ENCODE measurements at regions not wholly inside any gene's neighbourhood (a gene's known extent, or its start where the extent isn't known, plus 50 kb on each side); places are given as distances from the start of the nearest gene placed in this dataset.

- no peak overlapping the region for H3K4me2 ChIP-seq
- no peak for TF ChIP-seq Cebpa-rat (IDR thresholded peaks at IDR 0.05)
- H3K27ac ChIP-seq = no peak overlapping the region
- H4K20me1 ChIP-seq = no peaks in the 10 kb centered on the region
- H3K4me3 ChIP-seq = no peak overlapping the region
- H3K36me3 ChIP-seq = no peaks in the 10 kb centered on the region
- H3K9me3 ChIP-seq = no peaks in the 10 kb centered on the region
- H3K4me1 ChIP-seq = no peaks in the 10 kb centered on the region
- no peaks in the 10 kb centered on the region for H3K27me3 ChIP-seq
- H3K9ac ChIP-seq = no peak overlapping the region
Observed at GRCh38 chr7:13476881-13477444, 512.5 kb downstream of the ETV1 start.

- H3K27me3 ChIP-seq = no peaks in the 10 kb centered on the region
- H3K36me3 ChIP-seq = no peaks in the 10 kb centered on the region
- H3K4me2 ChIP-seq = no peak overlapping the region
- H3K4me1 ChIP-seq = no peaks in the 10 kb centered on the region
- no peak overlapping the region for H3K4me3 ChIP-seq
- no peak for TF ChIP-seq Cebpa-rat (IDR thresholded peaks at IDR 0.05)
- H3K9me3 ChIP-seq = no peaks in the 10 kb centered on the region; the same call in 1 of the 2 replicates
- no peak overlapping the region for H3K27ac ChIP-seq
- H3K9ac ChIP-seq = no peak overlapping the region
- no peaks in the 10 kb centered on the region for H4K20me1 ChIP-seq
Observed at GRCh38 chr7:13489386-13489785, 500.1 kb downstream of the ETV1 start.

GRCh38 chr7:13496976-13497375, 492.5 kb downstream of the ETV1 start:
- Histone ChIP-seq H3K9me3 (no peaks in the 10 kb centered on the region), H3K4me2 (no peak overlapping the region), H3K4me3 (no peak overlapping the region), H3K27ac (no peak overlapping the region), H3K9ac (no peak overlapping the region), H3K36me3 (no peaks in the 10 kb centered on the region), H4K20me1 (no peaks in the 10 kb centered on the region), H3K27me3 (no peaks in the 10 kb centered on the region), H3K4me1 (no peaks in the 10 kb centered on the region)
- no peak for TF ChIP-seq Cebpa-rat (IDR thresholded peaks at IDR 0.05)

GRCh38 chr7:13508586-13508985, 480.9 kb downstream of the ETV1 start:
- Histone ChIP-seq H3K4me3 (no peak overlapping the region), H3K27ac (no peak overlapping the region), H3K36me3 (no peaks in the 10 kb centered on the region), H3K4me2 (no peak overlapping the region), H3K9me3 (peaks cover 16% of the 10 kb centered on the region), H3K27me3 (no peaks in the 10 kb centered on the region), H3K4me1 (no peaks in the 10 kb centered on the region), H4K20me1 (no peaks in the 10 kb centered on the region), H3K9ac (no peak overlapping the region)
- no peak for TF ChIP-seq Cebpa-rat (IDR thresholded peaks at IDR 0.05)

GRCh38 chr7:13518738-13519137, 470.7 kb downstream of the ETV1 start:
- Histone ChIP-seq H3K27me3 (no peaks in the 10 kb centered on the region), H4K20me1 (no peaks in the 10 kb centered on the region), H3K36me3 (no peaks in the 10 kb centered on the region), H3K4me3 (no peak overlapping the region), H3K4me1 (no peaks in the 10 kb centered on the region), H3K9me3 (no peaks in the 10 kb centered on the region), H3K4me2 (no peak overlapping the region), H3K9ac (no peak overlapping the region), H3K27ac (no peak overlapping the region)
- no peak for TF ChIP-seq Cebpa-rat (IDR thresholded peaks at IDR 0.05)

GRCh38 chr7:13524076-13524475, 465.4 kb downstream of the ETV1 start:
- no peaks in the 10 kb centered on the region for H3K36me3 ChIP-seq
- no peaks in the 10 kb centered on the region for H3K4me1 ChIP-seq
- H3K27me3 ChIP-seq = no peaks in the 10 kb centered on the region
- H3K4me3 ChIP-seq = no peak overlapping the region
- no peak for TF ChIP-seq Cebpa-rat (IDR thresholded peaks at IDR 0.05)
- H3K4me2 ChIP-seq = no peak overlapping the region
- H4K20me1 ChIP-seq = no peaks in the 10 kb centered on the region
- no peak overlapping the region for H3K27ac ChIP-seq
- H3K9me3 ChIP-seq = no peaks in the 10 kb centered on the region
- no peak overlapping the region for H3K9ac ChIP-seq

GRCh38 chr7:13532028-13532753, 457.3 kb downstream of the ETV1 start:
- no peak overlapping the region for H3K27ac ChIP-seq
- no peaks in the 10 kb centered on the region for H4K20me1 ChIP-seq
- TF ChIP-seq Cebpa-rat (IDR thresholded peaks at IDR 0.05) = no peak
- H3K27me3 ChIP-seq = no peaks in the 10 kb centered on the region
- no peaks in the 10 kb centered on the region for H3K4me1 ChIP-seq
- no peak overlapping the region for H3K4me2 ChIP-seq
- no peaks in the 10 kb centered on the region for H3K9me3 ChIP-seq
- no peaks in the 10 kb centered on the region for H3K36me3 ChIP-seq
- H3K9ac ChIP-seq = no peak overlapping the region
- no peak overlapping the region for H3K4me3 ChIP-seq

GRCh38 chr7:13538669-13539068, 450.8 kb downstream of the ETV1 start:
- Histone ChIP-seq H3K27ac (no peak overlapping the region), H3K9me3 (no peaks in the 10 kb centered on the region), H3K27me3 (no peaks in the 10 kb centered on the region), H4K20me1 (no peaks in the 10 kb centered on the region), H3K4me1 (no peaks in the 10 kb centered on the region), H3K36me3 (no peaks in the 10 kb centered on the region), H3K4me3 (no peak overlapping the region), H3K9ac (no peak overlapping the region), H3K4me2 (no peak overlapping the region)
- TF ChIP-seq Cebpa-rat (IDR thresholded peaks at IDR 0.05) = no peak

GRCh38 chr7:13540429-13540828, 449.0 kb downstream of the ETV1 start:
- H3K36me3 ChIP-seq = no peaks in the 10 kb centered on the region
- no peaks in the 10 kb centered on the region for H3K9me3 ChIP-seq
- H3K4me2 ChIP-seq = no peak overlapping the region
- no peaks in the 10 kb centered on the region for H3K27me3 ChIP-seq
- no peak overlapping the region for H3K27ac ChIP-seq
- no peaks in the 10 kb centered on the region for H4K20me1 ChIP-seq
- no peak for TF ChIP-seq Cebpa-rat (IDR thresholded peaks at IDR 0.05)
- no peak overlapping the region for H3K4me3 ChIP-seq
- H3K4me1 ChIP-seq = no peaks in the 10 kb centered on the region
- H3K9ac ChIP-seq = no peak overlapping the region

- no peak overlapping the region for H3K4me2 ChIP-seq
- TF ChIP-seq Cebpa-rat (IDR thresholded peaks at IDR 0.05) = no peak
- no peak overlapping the region for H3K4me3 ChIP-seq
- H4K20me1 ChIP-seq = no peaks in the 10 kb centered on the region
- no peaks in the 10 kb centered on the region for H3K27me3 ChIP-seq
- no peaks in the 10 kb centered on the region for H3K4me1 ChIP-seq
- H3K27ac ChIP-seq = no peak overlapping the region
- H3K9ac ChIP-seq = no peak overlapping the region
- no peaks in the 10 kb centered on the region for H3K36me3 ChIP-seq
- H3K9me3 ChIP-seq = no peaks in the 10 kb centered on the region
Observed at GRCh38 chr7:13541326-13541725, 448.1 kb downstream of the ETV1 start.

Measured in BLaER1 (cell line).